ENCODE measurements at regions not wholly inside any gene's neighbourhood (a gene's known extent, or its start where the extent isn't known, plus 50 kb on each side); places are given as distances from the start of the nearest gene placed in this dataset.

DNA sequence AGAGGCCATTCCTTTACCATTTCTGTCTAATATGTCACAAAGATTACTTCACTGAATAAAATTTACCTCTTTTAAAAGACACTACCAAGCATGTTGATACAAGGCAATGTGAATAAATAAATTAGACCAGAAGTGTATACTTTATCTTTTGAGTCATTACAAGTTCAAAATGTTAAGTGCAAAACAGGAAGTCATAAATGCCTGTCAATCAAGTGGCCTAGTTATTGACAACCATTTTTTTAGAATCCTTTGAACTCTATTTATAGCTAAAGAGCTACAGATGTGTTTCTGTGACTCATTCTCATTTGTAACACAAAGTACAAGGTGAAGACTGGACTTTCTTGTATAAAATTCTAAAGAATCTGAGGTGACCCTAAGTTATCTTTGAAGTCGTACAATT is 602.7 kb upstream of the SEMA6A start:
- Histone ChIP-seq H3K9ac (ENCODE audit: low read length) (no peak overlapping the region), H3K27ac (ENCODE audit: low read length) (no peak overlapping the region), H3K36me3 (ENCODE audit: insufficient read depth, low read length) (no peaks in the 10 kb centered on the region), H4K20me1 (ENCODE audit: insufficient read depth) (no peaks in the 10 kb centered on the region), H2AFZ (ENCODE audit: low read depth, low read length) (no peak overlapping the region), H3F3A (ENCODE audit: insufficient read depth, low read length, poor library complexity, severe bottlenecking) (no peaks in the 10 kb centered on the region), H3K79me2 (replicated peaks; ENCODE audit: insufficient read depth, low read length) (no peaks in the 10 kb centered on the region), H3K4me2 (ENCODE audit: low read length) (no peak overlapping the region), H3K9me3 (ENCODE audit: low read length) (no peaks in the 10 kb centered on the region), H3K9me2 (ENCODE audit: insufficient read depth, low read length) (no peaks in the 10 kb centered on the region), H3K27me3 (ENCODE audit: insufficient read depth, low read depth, low read length) (no peaks in the 10 kb centered on the region), H3K4me3 (ENCODE audit: low read length) (no peak overlapping the region)
- TF ChIP-seq EP300 (conservative IDR thresholded peaks at IDR 0.05; ENCODE audit: poor library complexity, severe bottlenecking) (peak; percentile 30), RAD21 (conservative IDR thresholded peaks at IDR 0.05) (no peak), TAF1 (IDR thresholded peaks at IDR 0.05; ENCODE audit: low read depth) (no peak)

- no peaks in the 10 kb centered on the region for H3F3A ChIP-seq (ENCODE audit: insufficient read depth, low read length, poor library complexity, severe bottlenecking)
- no peaks in the 10 kb centered on the region for H3K9me3 ChIP-seq (ENCODE audit: low read length)
- H3K36me3 ChIP-seq (ENCODE audit: insufficient read depth, low read length) = no peaks in the 10 kb centered on the region
- no peaks in the 10 kb centered on the region for H3K79me2 ChIP-seq (replicated peaks; ENCODE audit: insufficient read depth, low read length)
- no peaks in the 10 kb centered on the region for H3K27me3 ChIP-seq (ENCODE audit: insufficient read depth, low read depth, low read length)
- no peak overlapping the region for H3K9ac ChIP-seq (ENCODE audit: low read length)
- no peaks in the 10 kb centered on the region for H3K9me2 ChIP-seq (ENCODE audit: insufficient read depth, low read length)
- TF ChIP-seq MXI1 (conservative IDR thresholded peaks at IDR 0.05; ENCODE audit: poor library complexity, severe bottlenecking) (no peak), EZH2 (IDR thresholded peaks at IDR 0.05; ENCODE audit: borderline replicate concordance, insufficient read depth, low read length, poor library complexity, severe bottlenecking) (no peak), SMC3 (conservative IDR thresholded peaks at IDR 0.05; ENCODE audit: poor library complexity) (no peak), POLR2AphosphoS5 (IDR thresholded peaks at IDR 0.05) (no peak), RAD21 (conservative IDR thresholded peaks at IDR 0.05) (no peak), REST (IDR thresholded peaks at IDR 0.05; ENCODE audit: borderline replicate concordance) (no peak), TAF1 (IDR thresholded peaks at IDR 0.05; ENCODE audit: low read depth) (no peak), EP300 (conservative IDR thresholded peaks at IDR 0.05; ENCODE audit: poor library complexity, severe bottlenecking) (no peak)
- TF ChIP-seq, protein P1, sequence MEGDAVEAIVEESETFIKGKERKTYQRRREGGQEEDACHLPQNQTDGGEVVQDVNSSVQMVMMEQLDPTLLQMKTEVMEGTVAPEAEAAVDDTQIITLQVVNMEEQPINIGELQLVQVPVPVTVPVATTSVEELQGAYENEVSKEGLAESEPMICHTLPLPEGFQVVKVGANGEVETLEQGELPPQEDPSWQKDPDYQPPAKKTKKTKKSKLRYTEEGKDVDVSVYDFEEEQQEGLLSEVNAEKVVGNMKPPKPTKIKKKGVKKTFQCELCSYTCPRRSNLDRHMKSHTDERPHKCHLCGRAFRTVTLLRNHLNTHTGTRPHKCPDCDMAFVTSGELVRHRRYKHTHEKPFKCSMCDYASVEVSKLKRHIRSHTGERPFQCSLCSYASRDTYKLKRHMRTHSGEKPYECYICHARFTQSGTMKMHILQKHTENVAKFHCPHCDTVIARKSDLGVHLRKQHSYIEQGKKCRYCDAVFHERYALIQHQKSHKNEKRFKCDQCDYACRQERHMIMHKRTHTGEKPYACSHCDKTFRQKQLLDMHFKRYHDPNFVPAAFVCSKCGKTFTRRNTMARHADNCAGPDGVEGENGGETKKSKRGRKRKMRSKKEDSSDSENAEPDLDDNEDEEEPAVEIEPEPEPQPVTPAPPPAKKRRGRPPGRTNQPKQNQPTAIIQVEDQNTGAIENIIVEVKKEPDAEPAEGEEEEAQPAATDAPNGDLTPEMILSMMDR (IDR thresholded peaks at IDR 0.05; ENCODE audit: poor library complexity, severe bottlenecking) = no peak
- H3K4me3 ChIP-seq (ENCODE audit: low read length) = no peak overlapping the region
- H4K20me1 ChIP-seq (ENCODE audit: insufficient read depth) = no peaks in the 10 kb centered on the region
- H3K4me2 ChIP-seq (ENCODE audit: low read length) = no peak overlapping the region
- H2AFZ ChIP-seq (ENCODE audit: low read depth, low read length) = no peak overlapping the region
- no peak overlapping the region for H3K27ac ChIP-seq (ENCODE audit: low read length)
Observed at GRCh38 chr5:117165068-117165467, 590.4 kb upstream of the SEMA6A start.
